ENCODE measurements at regions not wholly inside any gene's neighbourhood (a gene's known extent, or its start where the extent isn't known, plus 50 kb on each side); places are given as distances from the start of the nearest gene placed in this dataset.

DNA sequence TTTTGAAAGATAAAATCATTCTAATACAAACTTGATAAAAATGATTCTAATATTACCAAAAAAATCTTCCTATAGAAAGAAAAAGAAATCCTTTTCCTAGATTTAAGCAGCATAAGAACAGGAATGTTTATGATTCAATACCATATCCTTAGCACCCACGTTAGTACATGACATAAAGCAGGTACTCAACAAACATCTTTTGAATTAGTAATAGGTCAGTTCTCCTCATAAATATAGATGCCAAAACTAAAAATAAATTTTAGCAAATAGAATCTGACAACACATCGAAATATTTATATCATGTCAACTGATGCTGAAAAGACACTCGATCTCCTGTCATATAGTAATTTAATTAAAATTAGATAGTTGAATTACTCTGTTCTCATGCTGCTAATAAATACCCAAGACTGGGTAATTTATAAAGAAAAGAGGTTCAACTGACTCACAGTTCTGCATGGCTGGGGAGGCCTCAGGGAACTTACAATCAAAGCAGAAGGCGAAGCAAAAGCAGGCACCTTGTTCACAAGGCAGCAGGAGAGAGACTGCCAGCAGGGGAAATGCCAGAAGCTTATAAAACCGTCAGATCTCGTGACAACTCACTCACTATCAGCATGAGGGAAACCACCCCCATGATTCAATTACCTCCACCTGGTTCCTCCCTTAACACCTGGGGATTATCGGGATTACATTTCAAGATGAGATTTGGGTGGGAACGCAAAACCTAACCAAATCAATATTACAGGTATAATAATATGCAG lies 191.8 kb downstream of the HTR7 start:
- WGBS, 2 donors = 47 to 49% methylated on average over 8 of the region's 8 CpGs
- FAIRE-seq = no peak
- Histone ChIP-seq H3K9me3 (no peaks in the 10 kb centered on the region), H3K27me3 (no peaks in the 10 kb centered on the region), H3K4me3 (no peak overlapping the region), H3K36me3 (no peaks in the 10 kb centered on the region), H3K27ac (no peak overlapping the region), H3K4me1 (no peaks in the 10 kb centered on the region)
- DNase-seq = no peak
- ATAC-seq = no peak
- intact Hi-C loops (cut with DNase I) = no loop called here
- TF ChIP-seq, protein P1, sequence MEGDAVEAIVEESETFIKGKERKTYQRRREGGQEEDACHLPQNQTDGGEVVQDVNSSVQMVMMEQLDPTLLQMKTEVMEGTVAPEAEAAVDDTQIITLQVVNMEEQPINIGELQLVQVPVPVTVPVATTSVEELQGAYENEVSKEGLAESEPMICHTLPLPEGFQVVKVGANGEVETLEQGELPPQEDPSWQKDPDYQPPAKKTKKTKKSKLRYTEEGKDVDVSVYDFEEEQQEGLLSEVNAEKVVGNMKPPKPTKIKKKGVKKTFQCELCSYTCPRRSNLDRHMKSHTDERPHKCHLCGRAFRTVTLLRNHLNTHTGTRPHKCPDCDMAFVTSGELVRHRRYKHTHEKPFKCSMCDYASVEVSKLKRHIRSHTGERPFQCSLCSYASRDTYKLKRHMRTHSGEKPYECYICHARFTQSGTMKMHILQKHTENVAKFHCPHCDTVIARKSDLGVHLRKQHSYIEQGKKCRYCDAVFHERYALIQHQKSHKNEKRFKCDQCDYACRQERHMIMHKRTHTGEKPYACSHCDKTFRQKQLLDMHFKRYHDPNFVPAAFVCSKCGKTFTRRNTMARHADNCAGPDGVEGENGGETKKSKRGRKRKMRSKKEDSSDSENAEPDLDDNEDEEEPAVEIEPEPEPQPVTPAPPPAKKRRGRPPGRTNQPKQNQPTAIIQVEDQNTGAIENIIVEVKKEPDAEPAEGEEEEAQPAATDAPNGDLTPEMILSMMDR (IDR thresholded peaks at IDR 0.05) = no peak

DNA sequence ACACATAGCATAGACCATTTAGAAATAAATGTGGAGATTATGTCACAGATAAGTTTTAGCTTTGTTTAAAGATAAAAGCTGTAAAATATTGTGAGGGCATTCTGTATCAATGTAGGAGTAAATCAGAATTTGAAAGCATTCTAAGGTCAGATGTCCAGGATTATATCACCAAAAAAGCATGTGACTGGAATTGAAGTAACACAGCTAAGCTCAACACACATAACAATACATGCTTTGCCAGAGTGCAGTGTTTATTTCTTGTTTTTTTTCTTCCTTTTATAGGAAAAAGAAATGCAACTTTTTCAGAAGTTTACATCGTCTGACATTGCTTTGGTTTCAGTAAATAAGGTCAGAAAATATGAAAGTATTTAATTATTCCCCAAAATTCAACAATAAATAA lies 183.4 kb downstream of the HTR7 start:
- Histone ChIP-seq H3K27me3 (no peaks in the 10 kb centered on the region), H3K27ac (no peak overlapping the region), H3K36me3 (no peaks in the 10 kb centered on the region), H3K4me1 (no peaks in the 10 kb centered on the region), H3K4me3 (no peak overlapping the region), H3K9me3 (no peaks in the 10 kb centered on the region)
- no peak for DNase-seq
- 19 to 46% methylated on average over 1 of the region's 1 CpG for WGBS, 2 donors
- TF ChIP-seq, protein P1 (IDR thresholded peaks at IDR 0.05) = no peak
- ATAC-seq = no peak
- FAIRE-seq = no peak
- intact Hi-C loops (cut with DNase I) = no loop called here

DNA sequence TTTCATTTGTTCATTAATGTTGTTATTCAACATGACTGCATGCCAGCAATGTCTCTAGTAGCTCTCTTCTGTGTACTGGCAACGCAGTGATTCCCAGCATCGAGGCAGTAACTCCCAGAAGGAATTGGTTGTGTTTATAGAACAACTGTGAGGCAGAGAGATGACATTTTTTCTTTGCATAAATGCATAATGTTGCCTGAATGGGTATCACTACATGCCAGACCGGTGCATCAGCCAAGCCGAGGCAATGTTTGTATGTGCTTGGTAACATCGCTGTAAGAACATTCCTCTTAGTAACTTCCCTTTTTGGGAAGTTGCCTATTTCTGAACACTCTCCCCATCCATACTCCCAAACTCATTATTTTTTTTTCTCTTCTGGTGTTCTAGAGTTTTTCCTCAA lies 182.9 kb downstream of the HTR7 start:
- TF ChIP-seq, protein P1 (IDR thresholded peaks at IDR 0.05) = no peak
- Histone ChIP-seq H3K4me1 (no peaks in the 10 kb centered on the region), H3K27ac (no peak overlapping the region), H3K9me3 (no peaks in the 10 kb centered on the region), H3K4me3 (no peak overlapping the region), H3K27me3 (no peaks in the 10 kb centered on the region), H3K36me3 (no peaks in the 10 kb centered on the region)
- FAIRE-seq (no peak), DNase-seq (no peak), ATAC-seq (no peak)
- 69 to 72% methylated on average over 5 of the region's 5 CpGs for WGBS, 2 donors
- intact Hi-C loops (cut with DNase I) = no loop called here

DNA sequence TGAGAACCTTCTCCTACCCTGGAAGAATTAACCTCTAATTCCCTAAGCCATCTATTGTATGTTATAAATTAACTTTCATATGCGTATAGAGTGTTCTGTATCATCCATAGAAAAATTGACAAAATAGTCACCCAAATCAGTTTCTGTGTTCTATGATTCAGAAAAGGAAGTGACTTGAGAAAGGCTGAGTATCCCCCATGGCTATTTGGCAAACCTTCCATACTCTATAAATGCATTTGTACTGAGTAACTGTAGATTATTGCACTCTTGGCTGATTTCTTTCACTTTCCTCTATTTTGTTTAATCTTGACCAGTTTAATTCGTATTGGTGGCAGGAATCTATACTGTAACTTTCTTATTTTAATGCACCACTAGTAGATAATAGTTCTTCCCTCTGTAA lies 182.2 kb downstream of the HTR7 start:
- no peaks in the 10 kb centered on the region for H3K9me3 ChIP-seq
- ATAC-seq (no peak), FAIRE-seq (no peak), DNase-seq (no peak)
- intact Hi-C loops (cut with DNase I) = no loop called here
- H3K27me3 ChIP-seq = no peaks in the 10 kb centered on the region
- H3K4me3 ChIP-seq = no peak overlapping the region
- WGBS, 2 donors = 47 to 59% methylated on average over 2 of the region's 2 CpGs
- H3K36me3 ChIP-seq = no peaks in the 10 kb centered on the region
- TF ChIP-seq, protein P1 (IDR thresholded peaks at IDR 0.05) = no peak
- no peaks in the 10 kb centered on the region for H3K4me1 ChIP-seq
- no peak overlapping the region for H3K27ac ChIP-seq
